Activated CD4-positive, alpha-beta T cell treated with anti-CD3 and anti-CD28 coated beads, Interleukin-2, amount 50 U/mL, for 16 hours (primary cell): ENCODE measurements at regions not wholly inside any gene's neighbourhood (a gene's known extent, or its start where the extent isn't known, plus 50 kb on each side); places are given as distances from the start of the nearest gene placed in this dataset.

Experiments used
- DNase-seq: peaks from one replicate; pipeline ENCODE4 v3.0.0-alpha.2; 2020

DNA sequence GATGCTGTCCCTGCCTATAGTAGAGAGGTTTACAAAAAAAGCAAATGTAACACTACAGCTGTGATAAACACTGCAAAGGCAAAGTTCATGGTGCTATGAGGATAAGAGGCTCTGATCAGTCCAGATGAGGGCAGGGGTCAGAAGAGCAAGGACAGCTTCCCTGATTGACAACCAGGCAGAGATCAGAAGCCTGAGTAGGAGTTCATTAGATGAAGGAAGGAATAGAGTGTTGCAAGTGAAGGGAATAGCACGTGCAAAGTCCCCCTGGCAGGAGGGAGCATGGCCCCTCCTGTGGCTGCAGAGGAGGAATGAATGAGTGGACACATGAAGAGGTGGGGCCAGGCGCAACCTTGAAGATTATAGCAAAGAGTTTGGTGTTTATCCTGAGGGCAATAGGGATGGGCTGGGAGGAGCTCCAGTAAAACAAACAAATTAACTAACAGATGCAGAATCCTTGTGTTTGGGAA is 208.4 kb upstream of the IRX5 start:
- no peak for DNase-seq

GRCh38 chr16:54720259-54720658 is 210.4 kb upstream of the IRX5 start:
- no peak for DNase-seq

GRCh38 chr16:54719624-54720023 is 211.0 kb upstream of the IRX5 start:
- no peak for DNase-seq

DNA sequence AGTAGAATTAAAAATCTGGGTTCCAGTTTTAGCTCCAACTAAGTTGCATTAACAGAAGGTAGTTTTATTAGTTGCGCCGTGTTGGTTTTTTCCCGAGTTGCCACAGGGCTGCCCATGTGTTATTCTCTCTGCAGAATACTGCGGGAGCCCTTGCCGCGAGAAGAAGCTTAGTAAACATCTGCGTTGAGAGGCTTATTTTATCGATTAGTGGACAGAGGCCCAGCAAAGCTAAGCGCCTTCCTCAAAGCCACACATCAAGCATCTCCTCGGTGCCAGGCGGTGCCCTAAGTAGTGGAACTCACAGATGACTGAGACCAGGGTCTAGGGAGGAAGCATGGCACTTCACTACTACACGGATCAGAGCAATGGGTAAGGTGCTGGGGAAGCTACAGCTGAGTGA is 212.3 kb upstream of the IRX5 start:
- DNase-seq: no peak

DNA sequence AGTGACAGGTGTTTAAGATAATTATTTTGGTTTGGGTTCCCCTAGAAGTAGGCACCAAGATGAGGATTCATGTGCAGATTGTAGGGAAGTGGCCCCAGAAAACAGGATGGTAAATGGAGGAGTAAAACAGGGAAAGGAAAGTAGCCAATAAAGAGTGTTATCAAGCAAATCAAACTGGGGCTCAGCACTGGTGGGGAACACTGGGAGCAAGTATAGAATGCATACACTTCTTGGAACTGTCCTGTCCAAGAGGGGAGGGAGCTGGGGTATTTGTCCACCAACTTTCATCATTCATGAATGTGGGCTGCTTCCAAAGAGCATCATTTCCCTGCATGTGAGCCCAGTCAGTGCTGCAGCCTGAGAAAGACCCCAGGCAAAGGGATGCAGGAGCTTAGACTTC is 215.7 kb upstream of the IRX5 start:
- DNase-seq: no peak

DNA sequence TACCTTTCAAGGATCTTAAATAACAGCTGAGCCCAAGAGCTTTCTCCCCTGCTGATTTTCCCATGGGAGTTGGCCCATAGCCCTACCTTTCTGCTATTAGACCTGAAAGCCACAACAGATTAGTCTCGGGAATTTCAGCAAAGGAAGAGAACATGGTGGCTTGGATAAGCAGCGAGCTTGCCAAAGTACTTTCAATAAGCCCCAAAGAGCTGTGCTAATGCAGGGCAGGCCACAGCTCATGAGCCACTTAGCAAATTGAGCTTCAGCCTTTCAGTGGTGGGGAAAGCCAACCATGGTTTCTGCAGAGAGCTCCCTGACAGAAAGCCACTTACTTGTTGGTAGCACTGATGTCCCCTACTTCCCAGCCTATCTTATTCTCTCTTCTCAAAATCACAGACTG is 217.8 kb upstream of the IRX5 start:
- DNase-seq: no peak

DNA sequence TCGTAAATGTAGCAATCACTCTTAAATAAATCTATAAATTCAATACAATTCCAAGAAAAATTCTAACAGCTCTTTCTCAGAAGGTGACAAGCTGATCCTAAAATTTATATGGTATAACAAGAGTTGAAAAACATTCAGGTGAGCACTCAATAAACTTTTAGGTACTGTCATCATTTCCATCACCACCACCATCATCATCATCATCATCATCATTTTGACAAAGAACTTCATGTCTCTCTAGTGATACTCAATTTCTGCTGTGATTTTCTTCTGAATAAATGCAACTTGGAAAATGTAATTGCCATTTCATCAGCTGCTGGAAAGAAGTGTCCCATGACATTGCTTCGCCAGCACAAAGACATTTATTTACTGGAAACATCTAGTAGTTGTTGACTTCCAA is 222.9 kb upstream of the IRX5 start:
- no peak for DNase-seq

DNA sequence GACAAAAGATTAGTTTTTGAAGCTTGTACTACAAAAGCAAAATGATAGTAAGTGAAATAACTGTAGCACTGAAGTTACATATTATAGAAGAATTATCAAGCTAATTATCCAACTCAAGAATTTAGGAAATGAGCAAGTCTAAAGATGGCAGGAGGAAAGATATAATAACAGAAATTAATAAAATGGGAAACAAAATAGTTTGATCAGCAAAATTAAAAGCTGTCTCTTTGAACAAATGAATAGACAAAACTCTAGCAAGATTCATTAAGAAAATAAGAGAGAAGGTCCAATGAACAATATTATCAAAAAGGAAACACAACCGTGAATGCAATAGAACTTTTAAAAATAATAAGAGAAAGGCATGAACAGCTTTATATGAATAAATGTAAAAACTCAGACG is 224.3 kb upstream of the IRX5 start:
- DNase-seq: no peak

- DNase-seq: no peak
Measured at GRCh38 chr16:54703339-54703738, 227.3 kb upstream of the IRX5 start.

DNA sequence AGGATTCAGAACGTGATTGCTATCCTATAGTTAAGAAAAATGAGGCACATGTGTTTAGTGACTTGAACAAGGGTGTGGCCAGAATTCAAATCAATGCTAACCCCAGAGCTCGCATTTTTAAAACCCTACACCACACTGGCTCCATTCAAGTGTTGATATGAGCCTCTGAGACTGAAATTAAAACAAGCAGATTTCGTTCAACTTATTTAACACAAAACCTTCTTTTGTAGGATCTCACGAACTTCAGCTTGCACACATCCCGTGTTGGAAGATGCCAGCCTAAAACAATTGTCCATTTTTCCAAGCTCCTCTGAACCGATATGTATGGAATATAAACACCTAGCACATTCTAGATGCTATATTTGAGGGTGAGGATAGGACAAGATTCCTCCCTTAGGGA is 231.0 kb upstream of the IRX5 start:
- DNase-seq: no peak

DNA sequence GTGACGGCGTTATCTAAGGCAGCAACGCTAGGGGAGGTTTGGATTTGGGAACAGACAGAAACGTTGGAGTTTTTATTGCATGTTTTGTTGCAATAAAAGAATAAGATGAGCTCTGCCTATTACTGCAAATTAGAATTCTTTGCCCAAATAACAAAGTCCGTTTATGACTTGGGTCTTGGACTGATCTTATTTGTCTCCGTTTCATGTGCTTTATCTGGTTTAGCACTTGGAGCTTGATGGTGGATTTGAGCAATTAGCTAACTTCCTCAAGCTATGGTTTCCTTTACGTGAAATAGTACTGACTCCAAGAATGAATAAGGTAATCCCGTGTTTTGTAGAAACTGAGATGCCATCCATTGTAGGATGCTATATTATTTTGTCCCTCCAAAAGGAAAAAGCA is 233.0 kb upstream of the IRX5 start:
- DNase-seq: no peak

GRCh38 chr16:54696970-54697369 is 233.7 kb upstream of the IRX5 start:
- no peak for DNase-seq

GRCh38 chr16:54696522-54696921 is 234.1 kb upstream of the IRX5 start:
- no peak for DNase-seq

DNA sequence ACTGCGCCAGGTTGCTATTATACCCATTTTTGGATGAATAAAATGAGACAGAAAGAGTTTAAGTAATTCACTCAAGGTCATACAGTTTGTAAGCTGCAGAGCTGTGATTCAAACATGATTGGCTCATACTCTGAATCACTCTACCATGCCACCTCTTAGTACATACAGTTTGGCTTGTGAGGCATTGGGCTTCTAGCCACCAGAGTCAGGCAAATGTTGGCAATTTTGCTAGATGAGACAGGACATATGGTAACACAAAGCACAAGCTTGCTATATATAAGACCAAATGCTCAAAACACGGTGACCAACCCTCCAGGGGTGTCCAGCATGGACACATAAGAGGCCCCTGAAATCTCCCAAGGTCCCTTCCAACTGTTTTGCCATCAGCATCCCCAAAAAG is 236.0 kb upstream of the IRX5 start:
- DNase-seq: no peak

- no peak for DNase-seq
Measured at GRCh38 chr16:54693864-54694263, 236.8 kb upstream of the IRX5 start.

DNA sequence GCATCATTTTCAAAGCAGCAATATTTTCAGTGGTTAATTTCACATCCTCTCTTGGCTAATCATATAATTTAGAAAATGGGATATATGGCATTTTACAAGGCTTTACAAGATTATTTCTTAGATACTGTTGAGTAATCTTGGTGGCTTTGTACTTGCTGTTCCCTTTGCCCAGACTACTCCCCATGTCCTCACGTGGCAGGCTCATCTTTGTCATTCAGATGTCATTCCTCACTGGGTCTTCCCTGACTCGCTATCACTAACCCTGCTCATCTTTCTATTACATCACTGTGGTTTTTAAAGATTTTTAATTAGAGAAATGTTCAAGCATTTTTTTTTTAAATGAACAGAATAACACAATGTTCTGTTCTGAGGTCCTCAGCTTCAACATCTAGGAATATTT is 240.0 kb upstream of the IRX5 start:
- DNase-seq: no peak

DNA sequence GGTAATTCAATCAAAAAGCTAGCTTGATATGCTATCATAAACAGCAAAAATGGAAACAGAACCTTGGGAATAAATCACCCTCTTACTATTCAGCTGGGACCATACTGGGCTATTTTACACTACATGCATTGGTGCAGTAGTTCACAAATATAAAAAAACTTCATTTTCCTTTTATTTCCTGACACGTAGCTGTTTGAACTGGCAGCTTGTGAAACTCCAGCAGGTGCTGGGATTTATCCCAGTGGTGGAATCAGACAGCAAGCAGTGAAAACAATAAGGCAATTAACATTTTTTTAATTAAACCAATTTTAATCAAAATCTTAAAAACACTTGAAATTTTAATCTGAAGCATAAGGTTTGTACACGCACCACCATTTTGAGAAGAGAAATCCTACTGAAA is 240.4 kb upstream of the IRX5 start:
- no peak for DNase-seq

GRCh38 chr16:54689072-54689865 is 241.4 kb upstream of the IRX5 start:
- DNase-seq: no peak

DNA sequence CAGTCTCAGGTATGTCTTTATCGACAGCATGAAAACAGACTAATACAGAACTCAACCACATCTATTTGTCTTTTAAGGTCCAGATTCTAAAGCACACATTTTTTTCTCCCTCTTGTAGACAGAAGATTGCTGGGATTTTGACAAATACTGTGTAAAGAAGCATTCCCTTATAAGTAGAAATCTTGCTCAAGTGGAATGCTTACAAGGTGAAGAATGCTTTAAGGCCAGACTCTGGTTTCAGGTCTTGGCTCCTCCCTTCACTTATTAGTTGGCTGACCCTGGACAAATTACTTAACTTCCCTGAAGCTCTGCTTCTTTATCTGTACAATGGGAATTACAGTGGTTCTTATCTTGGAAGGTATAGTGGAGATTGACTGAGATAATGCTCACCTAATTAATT is 242.3 kb upstream of the IRX5 start:
- no peak for DNase-seq

- no peak for DNase-seq
Measured at GRCh38 chr16:54687043-54687899, 243.4 kb upstream of the IRX5 start.

DNA sequence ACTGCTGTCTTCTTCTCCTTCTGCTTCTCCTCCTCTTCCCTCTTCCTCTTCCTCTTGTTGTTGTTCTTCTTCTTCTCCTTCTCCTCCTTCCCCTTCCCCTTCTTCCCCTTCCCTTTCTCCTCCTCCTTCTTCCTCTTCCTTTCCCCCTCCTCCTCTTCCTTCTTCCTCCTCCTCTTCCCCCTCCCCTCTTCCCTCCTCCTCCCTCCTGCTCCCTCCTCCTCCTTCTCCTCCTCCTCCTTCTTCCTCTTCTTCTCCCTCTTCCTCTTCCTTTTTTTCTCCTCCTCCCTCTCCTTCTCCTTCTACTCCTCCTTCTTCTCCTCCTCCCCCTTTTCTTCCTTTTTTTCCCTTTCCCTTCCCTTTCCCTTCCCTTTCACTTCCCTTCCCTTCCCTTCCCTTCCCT is 245.0 kb upstream of the IRX5 start:
- no peak for DNase-seq

DNA sequence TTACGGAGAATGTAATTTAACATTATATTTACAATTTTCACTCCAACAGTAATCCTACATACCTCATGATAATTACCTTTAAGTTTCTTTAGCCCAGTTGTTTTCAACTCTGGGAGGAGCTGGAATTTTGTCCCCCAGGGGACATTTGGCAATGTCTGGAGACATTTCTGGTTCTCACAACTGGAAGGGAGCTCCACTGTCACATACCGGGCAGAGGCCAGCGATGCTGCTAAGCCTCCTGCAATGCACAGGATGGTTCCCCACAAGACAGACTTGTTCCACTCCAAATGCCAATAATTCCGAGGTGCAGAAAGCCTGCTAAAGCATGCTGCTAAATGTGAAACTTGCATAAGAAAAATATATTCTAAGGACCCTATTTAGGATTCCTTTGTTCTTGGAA is 251.1 kb upstream of the IRX5 start:
- DNase-seq: no peak

DNA sequence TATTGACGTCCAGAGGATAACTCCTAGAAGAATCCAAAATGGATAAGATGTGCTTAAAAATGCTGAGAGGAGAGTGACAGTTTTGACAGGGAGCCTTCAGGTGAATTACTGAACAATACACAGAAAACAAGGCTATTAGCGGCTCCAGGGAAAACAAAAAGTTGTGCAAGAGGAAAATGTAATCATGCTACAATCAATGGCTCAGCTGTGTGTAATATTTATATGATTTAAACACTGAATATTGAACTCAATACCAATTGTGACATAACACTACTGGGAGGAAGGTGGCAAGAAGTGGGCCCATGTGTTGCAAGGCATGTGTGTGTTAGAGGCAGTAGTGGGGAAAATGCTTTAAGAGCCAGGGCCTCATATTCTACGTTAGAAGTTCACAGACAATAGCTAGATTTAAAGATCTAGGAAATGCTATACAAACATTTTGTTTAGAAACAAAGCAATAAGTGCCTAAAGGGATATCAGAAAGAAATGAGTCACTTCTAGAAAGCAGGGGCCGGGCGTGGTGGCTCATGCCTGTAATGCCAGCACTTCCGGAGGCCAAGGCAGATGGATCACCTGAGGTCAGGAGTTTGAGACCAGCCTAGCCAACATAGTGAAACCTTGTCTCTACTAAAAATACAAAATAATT is 253.2 kb upstream of the IRX5 start:
- DNase-seq: no peak

DNA sequence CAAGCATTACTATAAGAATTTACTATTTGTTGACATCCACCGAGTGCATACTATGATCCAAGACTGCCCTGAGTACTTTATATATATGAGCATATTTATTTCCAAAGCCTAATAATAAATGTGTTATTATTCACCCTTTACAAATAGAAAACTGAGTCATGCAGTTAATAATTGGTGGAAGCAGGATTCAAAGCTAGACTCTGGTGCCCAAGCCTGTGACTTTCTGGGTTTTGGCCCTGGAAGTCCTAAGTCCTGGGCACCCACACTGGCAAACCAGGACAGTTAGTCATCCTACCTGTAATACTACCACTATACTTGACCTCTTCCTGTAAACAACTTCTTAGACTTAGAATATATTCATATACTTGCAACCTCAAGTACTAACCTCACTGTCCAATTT is 257.4 kb upstream of the IRX5 start:
- DNase-seq: no peak
